ENCODE measurements at regions not wholly inside any gene's neighbourhood (a gene's known extent, or its start where the extent isn't known, plus 50 kb on each side); places are given as distances from the start of the nearest gene placed in this dataset.

DNA sequence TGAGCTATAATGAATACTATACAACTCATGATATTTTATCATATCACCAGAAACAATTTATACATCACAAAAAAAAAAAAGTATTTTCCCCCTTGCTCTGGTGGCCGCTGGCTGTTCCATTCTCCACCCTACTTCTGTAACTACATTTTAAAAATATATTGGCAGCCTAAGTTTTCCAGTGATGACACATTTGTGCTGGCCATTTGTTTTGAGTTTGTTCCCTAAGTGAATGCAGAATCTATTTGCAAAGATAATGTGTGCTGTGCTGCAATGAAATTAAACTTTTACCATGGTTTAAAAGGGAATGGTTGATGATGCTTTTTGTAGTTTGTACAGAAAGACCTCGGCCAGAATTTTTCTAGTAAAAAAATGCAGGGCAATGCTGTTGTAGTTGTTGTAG lies 1092.8 kb downstream of the TMTC2 start:
- Histone ChIP-seq H3K4me1 (ENCODE audit: control insufficient read depth, insufficient read depth, low read length) (no peaks in the 10 kb centered on the region), H3K4me3 (ENCODE audit: low read depth, low read length) (no peak overlapping the region), H3K36me3 (ENCODE audit: control insufficient read depth in 2 of 2, insufficient read depth in 1 of 2, low read length in 2 of 2) (no peaks in the 10 kb centered on the region), H3K27ac (ENCODE audit: extremely low read depth, low read depth, low read length) (no peak overlapping the region), H3K9me3 (ENCODE audit: control insufficient read depth, insufficient read depth, low read depth, low read length) (no peaks in the 10 kb centered on the region)
- ChIA-PET POLR2A (no interaction called here), CTCF (no interaction called here)
- TF ChIP-seq TCF7L2 (IDR thresholded peaks at IDR 0.05; ENCODE audit: borderline replicate concordance, low read depth, low read length) (no peak), ZNF366 (tag by site-specific recombination; conservative IDR thresholded peaks at IDR 0.05) (no peak), ZNF433 (tag by site-specific recombination; IDR thresholded peaks at IDR 0.05; ENCODE audit: low read depth) (no peak), ZNF248 (tag by site-specific recombination; IDR thresholded peaks at IDR 0.05) (no peak)

DNA sequence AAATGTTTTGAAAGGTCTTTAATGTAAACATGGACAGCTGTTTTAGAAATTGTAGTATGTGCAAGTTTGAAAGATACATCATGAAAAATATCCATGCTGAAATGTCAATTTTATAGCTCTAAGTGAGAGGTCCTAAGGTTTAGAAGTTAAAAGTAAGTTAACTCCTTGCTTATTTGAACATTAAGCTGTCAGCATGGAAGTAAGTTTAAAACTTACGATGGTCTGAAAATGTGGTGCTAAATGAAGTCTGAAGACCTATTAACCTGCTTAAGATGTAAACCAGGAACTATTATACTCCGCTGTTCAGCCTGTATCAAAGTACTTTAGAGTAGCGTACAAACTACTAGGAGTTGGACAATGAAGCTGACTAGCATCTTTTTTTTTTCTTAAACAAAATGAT lies 1082.4 kb downstream of the TMTC2 start:
- Histone ChIP-seq H3K4me3 (ENCODE audit: low read depth, low read length) (no peak overlapping the region), H3K36me3 (ENCODE audit: control insufficient read depth in 2 of 2, insufficient read depth in 1 of 2, low read length in 2 of 2) (no peaks in the 10 kb centered on the region), H3K9me3 (ENCODE audit: control insufficient read depth, insufficient read depth, low read depth, low read length) (no peaks in the 10 kb centered on the region), H3K4me1 (ENCODE audit: control insufficient read depth, insufficient read depth, low read length) (no peaks in the 10 kb centered on the region), H3K27ac (ENCODE audit: extremely low read depth, low read depth, low read length) (no peak overlapping the region)
- TF ChIP-seq, protein P1, sequence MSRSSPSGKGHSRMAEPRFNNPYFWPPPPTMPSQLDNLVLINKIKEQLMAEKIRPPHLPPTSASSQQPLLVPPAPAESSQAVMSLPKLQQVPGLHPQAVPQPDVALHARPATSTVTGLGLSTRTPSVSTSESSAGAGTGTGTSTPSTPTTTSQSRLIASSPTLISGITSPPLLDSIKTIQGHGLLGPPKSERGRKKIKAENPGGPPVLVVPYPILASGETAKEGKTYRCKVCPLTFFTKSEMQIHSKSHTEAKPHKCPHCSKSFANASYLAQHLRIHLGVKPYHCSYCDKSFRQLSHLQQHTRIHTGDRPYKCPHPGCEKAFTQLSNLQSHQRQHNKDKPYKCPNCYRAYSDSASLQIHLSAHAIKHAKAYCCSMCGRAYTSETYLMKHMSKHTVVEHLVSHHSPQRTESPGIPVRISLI (tag by site-specific recombination; IDR thresholded peaks at IDR 0.05), result no peak
- no peak for TF ChIP-seq ZBTB20 (tag by site-specific recombination; IDR thresholded peaks at IDR 0.05)
- no peak for TF ChIP-seq ZNF514 (tag by site-specific recombination; IDR thresholded peaks at IDR 0.05)
- TF ChIP-seq PRDM1 (tag by site-specific recombination; IDR thresholded peaks at IDR 0.05), result no peak
- TF ChIP-seq ZNF433 (tag by site-specific recombination; IDR thresholded peaks at IDR 0.05; ENCODE audit: low read depth), result no peak
- no peak for TF ChIP-seq IKZF3 (tag by site-specific recombination; IDR thresholded peaks at IDR 0.05)
- no peak for TF ChIP-seq SP7 (tag by site-specific recombination; IDR thresholded peaks at IDR 0.05)
- no peak for TF ChIP-seq ZBTB48 (tag by site-specific recombination; IDR thresholded peaks at IDR 0.05)
- TF ChIP-seq, protein P2, sequence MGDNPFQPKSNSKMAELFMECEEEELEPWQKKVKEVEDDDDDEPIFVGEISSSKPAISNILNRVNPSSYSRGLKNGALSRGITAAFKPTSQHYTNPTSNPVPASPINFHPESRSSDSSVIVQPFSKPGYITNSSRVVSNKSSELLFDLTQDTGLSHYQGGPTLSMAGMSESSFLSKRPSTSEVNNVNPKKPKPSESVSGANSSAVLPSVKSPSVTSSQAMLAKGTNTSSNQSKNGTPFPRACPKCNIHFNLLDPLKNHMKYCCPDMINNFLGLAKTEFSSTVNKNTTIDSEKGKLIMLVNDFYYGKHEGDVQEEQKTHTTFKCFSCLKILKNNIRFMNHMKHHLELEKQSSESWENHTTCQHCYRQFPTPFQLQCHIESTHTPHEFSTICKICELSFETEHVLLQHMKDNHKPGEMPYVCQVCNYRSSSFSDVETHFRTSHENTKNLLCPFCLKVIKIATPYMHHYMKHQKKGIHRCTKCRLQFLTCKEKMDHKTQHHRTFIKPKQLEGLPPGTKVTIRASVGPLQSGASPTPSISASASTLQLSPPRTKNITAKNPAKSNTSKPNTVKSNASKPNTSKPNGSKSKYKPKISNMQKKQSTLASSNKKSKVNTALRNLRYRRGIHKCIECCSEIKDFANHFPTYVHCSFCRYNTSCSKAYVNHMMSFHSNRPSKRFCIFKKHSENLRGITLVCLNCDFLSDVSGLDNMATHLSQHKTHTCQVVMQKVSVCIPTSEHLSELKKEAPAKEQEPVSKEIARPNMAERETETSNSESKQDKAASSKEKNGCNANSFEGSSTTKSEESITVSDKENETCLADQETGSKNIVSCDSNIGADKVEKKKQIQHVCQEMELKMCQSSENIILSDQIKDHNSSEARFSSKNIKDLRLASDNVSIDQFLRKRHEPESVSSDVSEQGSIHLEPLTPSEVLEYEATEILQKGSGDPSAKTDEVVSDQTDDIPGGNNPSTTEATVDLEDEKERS (tag by site-specific recombination; IDR thresholded peaks at IDR 0.05), result no peak
- TF ChIP-seq ZNF707 (tag by site-specific recombination; IDR thresholded peaks at IDR 0.05), result no peak
- TF ChIP-seq ZNF114 (tag by site-specific recombination; IDR thresholded peaks at IDR 0.05), result no peak
- no peak for TF ChIP-seq ZNF596 (tag by site-specific recombination; IDR thresholded peaks at IDR 0.05)
- ChIA-PET POLR2A (no interaction called here), CTCF (no interaction called here)

DNA sequence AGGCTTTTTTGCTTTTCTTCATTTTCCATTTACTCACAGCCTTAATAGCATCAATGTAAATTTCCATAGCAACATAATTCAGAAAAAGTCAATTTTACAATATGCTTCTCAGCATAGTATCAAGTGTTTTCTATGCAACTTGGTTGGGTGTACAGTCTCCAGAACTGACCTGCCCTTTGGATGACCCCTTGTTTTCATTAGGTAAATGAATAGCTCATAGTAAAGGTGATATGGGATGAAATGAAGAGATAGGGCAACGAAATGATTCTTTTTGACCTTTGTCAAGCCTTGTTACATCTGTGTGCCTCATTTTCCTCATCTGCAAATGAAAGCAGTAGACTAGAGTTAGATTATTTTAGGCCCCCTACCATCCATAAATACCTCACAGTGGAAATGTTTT lies 1081.0 kb downstream of the TMTC2 start:
- Histone ChIP-seq H3K4me3 (ENCODE audit: low read depth, low read length) (no peak overlapping the region), H3K4me1 (ENCODE audit: control insufficient read depth, insufficient read depth, low read length) (no peaks in the 10 kb centered on the region), H3K9me3 (ENCODE audit: control insufficient read depth, insufficient read depth, low read depth, low read length) (no peaks in the 10 kb centered on the region), H3K27ac (ENCODE audit: extremely low read depth, low read depth, low read length) (no peak overlapping the region), H3K36me3 (ENCODE audit: control insufficient read depth in 2 of 2, insufficient read depth in 1 of 2, low read length in 2 of 2) (no peaks in the 10 kb centered on the region)
- CTCF ChIA-PET, result interaction anchor here (0.7 kb wide), 1 partner anchor 1065 kb away, joined by 3 read pairs; no protein-coding TSS in a partner anchor
- POLR2A ChIA-PET, result no interaction called here
- TF ChIP-seq ZNF623 (tag by site-specific recombination; IDR thresholded peaks at IDR 0.05) (no peak), GLIS2 (tag by site-specific recombination; IDR thresholded peaks at IDR 0.05) (no peak), ZNF140 (tag by site-specific recombination; IDR thresholded peaks at IDR 0.05) (no peak), ZNF626 (tag by site-specific recombination; IDR thresholded peaks at IDR 0.05) (no peak), ZNF37A (tag by site-specific recombination; IDR thresholded peaks at IDR 0.05) (no peak), ZNF791 (tag by site-specific recombination; IDR thresholded peaks at IDR 0.05) (no peak), KLF16 (tag by site-specific recombination; IDR thresholded peaks at IDR 0.05) (no peak), REPIN1 (tag by site-specific recombination; IDR thresholded peaks at IDR 0.05; ENCODE audit: low read depth) (no peak)
- TF ChIP-seq, protein P3, sequence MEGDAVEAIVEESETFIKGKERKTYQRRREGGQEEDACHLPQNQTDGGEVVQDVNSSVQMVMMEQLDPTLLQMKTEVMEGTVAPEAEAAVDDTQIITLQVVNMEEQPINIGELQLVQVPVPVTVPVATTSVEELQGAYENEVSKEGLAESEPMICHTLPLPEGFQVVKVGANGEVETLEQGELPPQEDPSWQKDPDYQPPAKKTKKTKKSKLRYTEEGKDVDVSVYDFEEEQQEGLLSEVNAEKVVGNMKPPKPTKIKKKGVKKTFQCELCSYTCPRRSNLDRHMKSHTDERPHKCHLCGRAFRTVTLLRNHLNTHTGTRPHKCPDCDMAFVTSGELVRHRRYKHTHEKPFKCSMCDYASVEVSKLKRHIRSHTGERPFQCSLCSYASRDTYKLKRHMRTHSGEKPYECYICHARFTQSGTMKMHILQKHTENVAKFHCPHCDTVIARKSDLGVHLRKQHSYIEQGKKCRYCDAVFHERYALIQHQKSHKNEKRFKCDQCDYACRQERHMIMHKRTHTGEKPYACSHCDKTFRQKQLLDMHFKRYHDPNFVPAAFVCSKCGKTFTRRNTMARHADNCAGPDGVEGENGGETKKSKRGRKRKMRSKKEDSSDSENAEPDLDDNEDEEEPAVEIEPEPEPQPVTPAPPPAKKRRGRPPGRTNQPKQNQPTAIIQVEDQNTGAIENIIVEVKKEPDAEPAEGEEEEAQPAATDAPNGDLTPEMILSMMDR (tag by site-specific recombination; IDR thresholded peaks at IDR 0.05), result no peak
- TF ChIP-seq, protein P4, sequence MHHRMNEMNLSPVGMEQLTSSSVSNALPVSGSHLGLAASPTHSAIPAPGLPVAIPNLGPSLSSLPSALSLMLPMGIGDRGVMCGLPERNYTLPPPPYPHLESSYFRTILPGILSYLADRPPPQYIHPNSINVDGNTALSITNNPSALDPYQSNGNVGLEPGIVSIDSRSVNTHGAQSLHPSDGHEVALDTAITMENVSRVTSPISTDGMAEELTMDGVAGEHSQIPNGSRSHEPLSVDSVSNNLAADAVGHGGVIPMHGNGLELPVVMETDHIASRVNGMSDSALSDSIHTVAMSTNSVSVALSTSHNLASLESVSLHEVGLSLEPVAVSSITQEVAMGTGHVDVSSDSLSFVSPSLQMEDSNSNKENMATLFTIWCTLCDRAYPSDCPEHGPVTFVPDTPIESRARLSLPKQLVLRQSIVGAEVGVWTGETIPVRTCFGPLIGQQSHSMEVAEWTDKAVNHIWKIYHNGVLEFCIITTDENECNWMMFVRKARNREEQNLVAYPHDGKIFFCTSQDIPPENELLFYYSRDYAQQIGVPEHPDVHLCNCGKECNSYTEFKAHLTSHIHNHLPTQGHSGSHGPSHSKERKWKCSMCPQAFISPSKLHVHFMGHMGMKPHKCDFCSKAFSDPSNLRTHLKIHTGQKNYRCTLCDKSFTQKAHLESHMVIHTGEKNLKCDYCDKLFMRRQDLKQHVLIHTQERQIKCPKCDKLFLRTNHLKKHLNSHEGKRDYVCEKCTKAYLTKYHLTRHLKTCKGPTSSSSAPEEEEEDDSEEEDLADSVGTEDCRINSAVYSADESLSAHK (tag by site-specific recombination; IDR thresholded peaks at IDR 0.05), result no peak
